ENCODE measurements at regions not wholly inside any gene's neighbourhood (a gene's known extent, or its start where the extent isn't known, plus 50 kb on each side); places are given as distances from the start of the nearest gene placed in this dataset.

- Histone ChIP-seq H3K4me2 (ENCODE audit: low read depth, low read length) (no peak overlapping the region), H3K9ac (ENCODE audit: low read depth, low read length) (no peak overlapping the region), H2BK5ac (ENCODE audit: low read depth, low read length, poor library complexity, severe bottlenecking) (no peak overlapping the region), H3K36me3 (ENCODE audit: control insufficient read depth, insufficient read depth, low read length) (no peaks in the 10 kb centered on the region), H4K91ac (ENCODE audit: insufficient read depth, low read depth, low read length) (no peak overlapping the region), H3K27ac (ENCODE audit: insufficient read depth, low read length) (no peak overlapping the region), H3K56ac (ENCODE audit: extremely low read depth, insufficient read depth, low read length) (no peak overlapping the region), H4K5ac (ENCODE audit: low read depth, low read length) (no peak overlapping the region), H4K20me1 (ENCODE audit: insufficient read depth, low read length) (no peaks in the 10 kb centered on the region), H2BK20ac (ENCODE audit: low read depth, low read length) (no peak overlapping the region), H2AK5ac (ENCODE audit: low read depth, low read length) (no peak overlapping the region), H2BK120ac (ENCODE audit: low read depth, low read length) (no peak overlapping the region), H3K23ac (ENCODE audit: low read depth, low read length) (no peak overlapping the region), H4K8ac (ENCODE audit: low read depth in 2 of 2, low read length in 2 of 2) (no peak overlapping the region), H3K4me3 (ENCODE audit: insufficient read depth, low read depth, low read length) (no peak overlapping the region), H2BK15ac (ENCODE audit: low read depth, low read length) (no peak overlapping the region), H3K9me1 (ENCODE audit: insufficient read depth, low read length) (no peaks in the 10 kb centered on the region), H3K79me1 (ENCODE audit: low read depth in 1 of 2, low read length in 2 of 2) (no peaks in the 10 kb centered on the region), H3K27me3 (ENCODE audit: control insufficient read depth, insufficient read depth, low read length) (no peaks in the 10 kb centered on the region), H3K4ac (ENCODE audit: low read depth, low read length) (no peak overlapping the region), H3K14ac (replicated peaks; ENCODE audit: low read depth, low read length) (no peak overlapping the region), H3K18ac (ENCODE audit: low read depth, low read length) (no peak overlapping the region), H2AFZ (replicated peaks; ENCODE audit: low read length, poor library complexity) (no peak overlapping the region), H3K9me3 (ENCODE audit: control insufficient read depth, insufficient read depth, low read length) (no peaks in the 10 kb centered on the region), H2AK9ac (replicated peaks; ENCODE audit: low read depth, low read length, poor library complexity) (no peak overlapping the region), H3K4me1 (ENCODE audit: control insufficient read depth, insufficient read depth, low read length) (no peaks in the 10 kb centered on the region)
- no peak for DNase-seq
- intact Hi-C loops (cut with micrococcal nuclease) (no loop called here), in situ Hi-C loops (cut with MboI; ENCODE audit: low sequenced_read_pairs) (no loop called here), dilution Hi-C loops (cut with HindIII; ENCODE audit: low sequenced_read_pairs, unreplicated experiment) (no loop called here)
- ATAC-seq (ENCODE audit: low read depth): no peak
- ChIA-PET CTCF (no interaction called here), POLR2A (ENCODE audit: unreplicated experiment) (no interaction called here)
- no peak for TF ChIP-seq RFX5 (IDR thresholded peaks at IDR 0.05; ENCODE audit: low read depth, low read length)
- WGBS, 2 experiments (ENCODE audit: extremely low coverage in 2 of 2, insufficient read length in 1 of 2): no CpG with 5 or more reads among the region's 2 CpGs
- no TSS peak for BruUV-seq (replicated peaks)
Measured at GRCh38 chr5:62714296-62714695, 135.7 kb downstream of the LRRC70 start.

Measured in IMR-90 (cell line).